SK-N-SH treated with all-trans-retinoic acid at 6 μM for 48 hours (cell line): ENCODE measurements at regions not wholly inside any gene's neighbourhood (a gene's known extent, or its start where the extent isn't known, plus 50 kb on each side); places are given as distances from the start of the nearest gene placed in this dataset.

Experiments used
- ARNTL ChIP-seq: fragments of 450-650 bp; formaldehyde crosslinking; IDR thresholded peaks from 2 replicates; pipeline ENCODE4 v1.5.0; 2020; ENCODE audit warnings: low read depth, mild to moderate bottlenecking, moderate library complexity, borderline replicate concordance
- TOX ChIP-seq: fragments of 250-450 bp; sonication (Bioruptor Pico); IDR thresholded peaks from 2 replicates; pipeline ENCODE4 v1.8.0; 2021; ENCODE audit warnings: mild to moderate bottlenecking, moderate library complexity, borderline replicate concordance
- TF ChIP-seq, protein P1 (sequence below): fragments of 250-450 bp; sonication (Bioruptor Pico); IDR thresholded peaks from 2 replicates; pipeline ENCODE4 v1.8.0; 2021; ENCODE audit warnings: low read depth, mild to moderate bottlenecking, moderate library complexity, borderline replicate concordance
- TF ChIP-seq, protein P2 (sequence below): fragments of 250-450 bp; sonication (Bioruptor Pico); IDR thresholded peaks from 2 replicates; pipeline ENCODE4 v1.8.0; 2020; ENCODE audit warnings: mild to moderate bottlenecking, moderate library complexity, borderline replicate concordance

DNA sequence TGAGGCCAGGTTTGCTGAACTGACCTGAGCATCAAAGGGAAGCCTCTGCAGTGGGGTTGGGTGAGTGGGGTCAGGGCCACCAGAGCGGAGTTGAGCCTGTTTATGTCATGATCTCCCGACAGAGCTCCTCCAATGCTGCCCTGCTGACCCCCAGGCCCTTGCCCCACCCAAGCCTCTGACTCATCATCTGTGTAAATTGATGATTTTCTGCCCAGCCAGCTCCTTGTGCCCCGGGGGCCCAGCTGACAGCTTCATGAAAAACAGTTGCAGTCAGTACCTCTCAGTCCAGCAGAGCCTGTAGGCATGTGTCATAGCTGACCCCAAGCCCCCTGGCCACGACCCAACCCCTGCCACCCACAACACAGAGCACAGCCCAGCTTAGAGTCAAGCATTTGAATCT, 134.9 kb downstream of the CCT6B start:
- TF ChIP-seq TOX (CRISPR knock-in tag): no peak
- no peak for TF ChIP-seq ARNTL (CRISPR knock-in tag)
- TF ChIP-seq, protein P1, sequence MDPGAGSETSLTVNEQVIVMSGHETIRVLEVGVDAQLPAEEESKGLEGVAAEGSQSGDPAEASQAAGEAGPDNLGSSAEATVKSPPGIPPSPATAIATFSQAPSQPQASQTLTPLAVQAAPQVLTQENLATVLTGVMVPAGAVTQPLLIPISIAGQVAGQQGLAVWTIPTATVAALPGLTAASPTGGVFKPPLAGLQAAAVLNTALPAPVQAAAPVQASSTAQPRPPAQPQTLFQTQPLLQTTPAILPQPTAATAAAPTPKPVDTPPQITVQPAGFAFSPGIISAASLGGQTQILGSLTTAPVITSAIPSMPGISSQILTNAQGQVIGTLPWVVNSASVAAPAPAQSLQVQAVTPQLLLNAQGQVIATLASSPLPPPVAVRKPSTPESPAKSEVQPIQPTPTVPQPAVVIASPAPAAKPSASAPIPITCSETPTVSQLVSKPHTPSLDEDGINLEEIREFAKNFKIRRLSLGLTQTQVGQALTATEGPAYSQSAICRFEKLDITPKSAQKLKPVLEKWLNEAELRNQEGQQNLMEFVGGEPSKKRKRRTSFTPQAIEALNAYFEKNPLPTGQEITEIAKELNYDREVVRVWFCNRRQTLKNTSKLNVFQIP: no peak
- TF ChIP-seq, protein P2, sequence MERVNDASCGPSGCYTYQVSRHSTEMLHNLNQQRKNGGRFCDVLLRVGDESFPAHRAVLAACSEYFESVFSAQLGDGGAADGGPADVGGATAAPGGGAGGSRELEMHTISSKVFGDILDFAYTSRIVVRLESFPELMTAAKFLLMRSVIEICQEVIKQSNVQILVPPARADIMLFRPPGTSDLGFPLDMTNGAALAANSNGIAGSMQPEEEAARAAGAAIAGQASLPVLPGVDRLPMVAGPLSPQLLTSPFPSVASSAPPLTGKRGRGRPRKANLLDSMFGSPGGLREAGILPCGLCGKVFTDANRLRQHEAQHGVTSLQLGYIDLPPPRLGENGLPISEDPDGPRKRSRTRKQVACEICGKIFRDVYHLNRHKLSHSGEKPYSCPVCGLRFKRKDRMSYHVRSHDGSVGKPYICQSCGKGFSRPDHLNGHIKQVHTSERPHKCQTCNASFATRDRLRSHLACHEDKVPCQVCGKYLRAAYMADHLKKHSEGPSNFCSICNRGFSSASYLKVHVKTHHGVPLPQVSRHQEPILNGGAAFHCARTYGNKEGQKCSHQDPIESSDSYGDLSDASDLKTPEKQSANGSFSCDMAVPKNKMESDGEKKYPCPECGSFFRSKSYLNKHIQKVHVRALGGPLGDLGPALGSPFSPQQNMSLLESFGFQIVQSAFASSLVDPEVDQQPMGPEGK: no peak
